Suprapubic skin (tissue), 4 donors: ENCODE measurements at regions not wholly inside any gene's neighbourhood (a gene's known extent, or its start where the extent isn't known, plus 50 kb on each side); places are given as distances from the start of the nearest gene placed in this dataset.

Experiments
- DNase-seq, 2 donors: peaks; one replicate each; pipeline ENCODE4 v3.0.0-alpha.2; 2019; ENCODE audit warnings: low spot score in 2 of 2
- H3K27ac ChIP-seq: fragments of 200-600 bp; sonication (generic); one replicate; pipeline ENCODE4 v1.5.1; 2019
- H3K27me3 ChIP-seq: fragments of 200-600 bp; sonication (generic); one replicate; pipeline ENCODE4 v1.5.1; 2019
- H3K36me3 ChIP-seq: fragments of 200-600 bp; sonication (generic); one replicate; pipeline ENCODE4 v1.5.1; 2019
- H3K4me1 ChIP-seq: fragments of 200-600 bp; sonication (generic); one replicate; pipeline ENCODE4 v1.5.1; 2019
- H3K4me3 ChIP-seq: fragments of 200-600 bp; sonication (generic); one replicate; pipeline ENCODE4 v1.5.1; 2019; ENCODE audit warnings: mild to moderate bottlenecking
- H3K9me3 ChIP-seq: fragments of 200-600 bp; sonication (generic); one replicate; pipeline ENCODE4 v1.5.1; 2019
- EP300 ChIP-seq: sonication (generic); formaldehyde crosslinking; IDR thresholded peaks from one replicate; pipeline ENCODE4 v1.6.1; 2017; ENCODE audit warnings: antibody characterized with exemption
- POLR2A ChIP-seq, 2 donors: fragments of 450-650 bp; IDR thresholded peaks; one replicate each; pipeline ENCODE4 v1.6.1; 2017; ENCODE audit warnings: antibody characterized with exemption in 2 of 2, mild to moderate bottlenecking in 2 of 2, moderate library complexity in 2 of 2
- POLR2AphosphoS5 ChIP-seq, 3 donors: sonication (generic); formaldehyde crosslinking; IDR thresholded peaks; one replicate each; pipeline ENCODE4 v1.6.1; 2017; ENCODE audit warnings: antibody characterized with exemption in 3 of 3
- WGBS: methylation state at CpG from one replicate; pipeline ENCODE4 v1.1.5; 2018; 5-methylcytosine and 5-hydroxymethylcytosine counted together
- TF ChIP-seq, protein P1 (sequence below), 2 donors: fragments of 200-600 bp in 1 of 2; fragments of 450-650 bp in 1 of 2; sonication (generic) in 1 of 2; IDR thresholded peaks; one replicate each; pipeline ENCODE4 v1.5.1; 2016 to 2019; ENCODE audit warnings: antibody characterized with exemption in 2 of 2, mild to moderate bottlenecking in 1 of 2, moderate library complexity in 1 of 2

DNA sequence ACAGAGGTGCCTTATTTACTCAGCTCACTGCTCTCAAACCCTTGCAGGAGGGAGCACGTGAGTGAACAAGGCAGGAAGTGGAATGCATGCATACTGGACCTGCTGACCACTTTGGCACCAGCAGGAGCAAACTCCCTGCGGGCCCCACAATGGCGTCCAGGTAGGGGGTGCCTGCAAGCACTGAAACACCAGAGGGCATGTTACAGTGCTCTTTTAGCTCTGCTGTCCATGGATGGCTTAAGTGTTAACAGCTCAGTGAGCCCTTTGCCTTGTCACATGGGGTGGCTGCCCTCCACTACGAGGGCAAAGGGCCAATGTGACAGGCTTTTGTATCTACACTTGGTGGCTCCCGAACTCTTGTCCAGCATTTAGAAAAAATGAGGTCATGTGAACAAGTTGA lies 199.5 kb upstream of the UGT8 start:
- Histone ChIP-seq H3K27me3 (no peaks in the 10 kb centered on the region), H3K4me3 (no peak overlapping the region), H3K36me3 (no peaks in the 10 kb centered on the region), H3K27ac (no peak overlapping the region), H3K9me3 (no peaks in the 10 kb centered on the region), H3K4me1 (no peaks in the 10 kb centered on the region)
- WGBS: 49% methylated on average over 5 of the region's 5 CpGs
- DNase-seq: no peak
- no peak for TF ChIP-seq EP300
- TF ChIP-seq POLR2AphosphoS5 (IDR thresholded peaks at IDR 0.05): no peak
- TF ChIP-seq, protein P1, sequence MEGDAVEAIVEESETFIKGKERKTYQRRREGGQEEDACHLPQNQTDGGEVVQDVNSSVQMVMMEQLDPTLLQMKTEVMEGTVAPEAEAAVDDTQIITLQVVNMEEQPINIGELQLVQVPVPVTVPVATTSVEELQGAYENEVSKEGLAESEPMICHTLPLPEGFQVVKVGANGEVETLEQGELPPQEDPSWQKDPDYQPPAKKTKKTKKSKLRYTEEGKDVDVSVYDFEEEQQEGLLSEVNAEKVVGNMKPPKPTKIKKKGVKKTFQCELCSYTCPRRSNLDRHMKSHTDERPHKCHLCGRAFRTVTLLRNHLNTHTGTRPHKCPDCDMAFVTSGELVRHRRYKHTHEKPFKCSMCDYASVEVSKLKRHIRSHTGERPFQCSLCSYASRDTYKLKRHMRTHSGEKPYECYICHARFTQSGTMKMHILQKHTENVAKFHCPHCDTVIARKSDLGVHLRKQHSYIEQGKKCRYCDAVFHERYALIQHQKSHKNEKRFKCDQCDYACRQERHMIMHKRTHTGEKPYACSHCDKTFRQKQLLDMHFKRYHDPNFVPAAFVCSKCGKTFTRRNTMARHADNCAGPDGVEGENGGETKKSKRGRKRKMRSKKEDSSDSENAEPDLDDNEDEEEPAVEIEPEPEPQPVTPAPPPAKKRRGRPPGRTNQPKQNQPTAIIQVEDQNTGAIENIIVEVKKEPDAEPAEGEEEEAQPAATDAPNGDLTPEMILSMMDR (IDR thresholded peaks at IDR 0.05): no peak

DNA sequence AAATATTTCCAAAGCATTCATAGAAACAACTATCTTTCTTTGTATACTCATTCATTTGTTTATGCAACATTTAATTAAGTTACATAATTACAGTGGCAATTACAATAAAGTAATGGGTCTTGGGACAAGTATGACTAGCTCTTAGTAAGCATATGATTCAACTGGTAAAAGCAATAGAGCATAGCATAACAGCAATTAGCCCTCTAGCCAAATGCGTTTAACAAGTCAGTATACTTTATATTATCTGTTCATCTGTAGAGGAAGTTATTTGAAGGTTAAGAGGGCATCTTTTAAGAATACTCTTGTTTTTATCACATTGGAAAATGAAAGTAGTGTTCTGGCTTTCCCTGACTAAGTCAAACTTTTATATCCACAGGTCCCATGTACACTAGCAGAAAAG lies 198.1 kb upstream of the UGT8 start:
- Histone ChIP-seq H3K9me3 (no peaks in the 10 kb centered on the region), H3K27me3 (no peaks in the 10 kb centered on the region), H3K27ac (no peak overlapping the region), H3K4me3 (no peak overlapping the region), H3K4me1 (no peaks in the 10 kb centered on the region), H3K36me3 (no peaks in the 10 kb centered on the region)
- 35% methylated on average over 1 of the region's 1 CpG for WGBS
- no peak for TF ChIP-seq POLR2A (IDR thresholded peaks at IDR 0.05)
- no peak for TF ChIP-seq POLR2AphosphoS5 (IDR thresholded peaks at IDR 0.05)
- TF ChIP-seq, protein P1 (IDR thresholded peaks at IDR 0.05): no peak
- TF ChIP-seq EP300: no peak
- no peak for DNase-seq

DNA sequence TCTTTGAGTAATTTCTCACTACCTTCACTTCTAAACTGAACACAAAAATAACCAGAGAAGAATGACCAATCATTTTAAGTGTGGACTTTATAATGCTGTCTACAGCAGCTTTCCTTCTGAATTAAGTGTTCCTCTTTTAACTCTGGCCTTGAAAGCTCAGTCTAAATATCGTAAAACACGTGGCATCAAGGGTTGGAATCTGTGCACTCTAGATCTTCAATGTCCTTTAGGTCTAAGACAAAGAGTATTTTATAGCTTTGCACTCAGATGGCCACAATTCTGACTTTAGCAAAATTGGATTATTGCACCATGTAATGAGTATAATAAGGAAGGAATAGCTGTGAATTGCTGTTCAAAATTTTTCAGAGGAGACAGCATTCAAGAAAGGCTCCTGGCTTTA lies 197.1 kb upstream of the UGT8 start:
- TF ChIP-seq, protein P1 (IDR thresholded peaks at IDR 0.05): no peak
- TF ChIP-seq EP300: no peak
- no peak for TF ChIP-seq POLR2AphosphoS5 (IDR thresholded peaks at IDR 0.05)
- H3K27ac ChIP-seq: no peak overlapping the region
- H3K4me1 ChIP-seq: no peaks in the 10 kb centered on the region
- no peak for DNase-seq
- 80% methylated on average over 2 of the region's 2 CpGs for WGBS
- H3K9me3 ChIP-seq: no peaks in the 10 kb centered on the region
- no peak overlapping the region for H3K4me3 ChIP-seq
- no peaks in the 10 kb centered on the region for H3K36me3 ChIP-seq
- H3K27me3 ChIP-seq: no peaks in the 10 kb centered on the region

DNA sequence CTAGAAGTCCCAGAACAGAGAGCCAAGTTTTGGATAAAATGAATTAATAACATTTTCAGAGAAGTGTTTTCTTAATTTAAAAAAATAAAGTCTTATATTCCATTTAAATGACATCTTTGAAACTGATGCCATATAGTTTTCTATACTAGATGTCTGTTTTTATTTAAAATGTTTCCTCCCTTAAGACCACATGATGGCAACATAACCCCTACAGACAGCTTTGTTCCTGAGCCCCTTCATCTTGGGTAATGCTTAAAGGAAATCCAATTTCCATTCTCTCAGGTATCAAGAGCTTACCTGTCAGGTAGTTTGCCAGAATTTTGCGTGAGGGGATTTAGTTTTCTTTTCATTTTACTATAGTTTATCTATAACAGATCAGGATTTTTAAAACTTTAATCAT lies 181.4 kb upstream of the UGT8 start:
- H3K4me3 ChIP-seq: no peak overlapping the region
- H3K9me3 ChIP-seq: no peaks in the 10 kb centered on the region
- no peaks in the 10 kb centered on the region for H3K4me1 ChIP-seq
- H3K36me3 ChIP-seq: no peaks in the 10 kb centered on the region
- no peaks in the 10 kb centered on the region for H3K27me3 ChIP-seq
- no peak overlapping the region for H3K27ac ChIP-seq
- 44% methylated on average over 1 of the region's 1 CpG for WGBS
- no peak for DNase-seq
- TF ChIP-seq, protein P1 (IDR thresholded peaks at IDR 0.05): no peak
- TF ChIP-seq EP300: no peak

DNA sequence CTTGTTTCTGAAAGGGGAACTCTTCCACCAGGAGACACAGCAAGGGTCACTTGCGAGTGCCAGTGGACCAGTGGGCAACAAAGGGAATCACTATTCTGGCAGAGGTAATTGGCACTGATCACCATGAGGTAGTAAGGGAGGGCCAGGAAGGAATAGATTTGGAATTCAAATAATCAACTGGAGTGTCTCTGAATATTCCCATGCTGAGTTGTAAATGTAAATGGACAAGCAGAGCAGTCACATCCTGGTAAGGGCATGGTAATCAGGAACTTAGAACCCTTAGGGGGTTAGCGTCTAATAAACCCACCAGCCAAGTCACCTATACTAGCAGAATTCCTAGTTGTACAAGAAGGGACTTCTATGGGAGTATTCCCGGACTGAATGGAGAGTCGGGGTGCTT lies 178.5 kb upstream of the UGT8 start:
- H3K4me3 ChIP-seq: no peak overlapping the region
- H3K9me3 ChIP-seq: no peaks in the 10 kb centered on the region
- H3K27me3 ChIP-seq: no peaks in the 10 kb centered on the region
- 92% methylated on average over 4 of the region's 4 CpGs for WGBS
- no peaks in the 10 kb centered on the region for H3K4me1 ChIP-seq
- no peak for DNase-seq
- no peaks in the 10 kb centered on the region for H3K36me3 ChIP-seq
- no peak overlapping the region for H3K27ac ChIP-seq
- TF ChIP-seq, protein P1 (IDR thresholded peaks at IDR 0.05): no peak
- TF ChIP-seq POLR2A (IDR thresholded peaks at IDR 0.05): no peak
- no peak for TF ChIP-seq EP300
- TF ChIP-seq POLR2AphosphoS5 (IDR thresholded peaks at IDR 0.05): no peak
